ENCODE measurements at regions not wholly inside any gene's neighbourhood (a gene's known extent, or its start where the extent isn't known, plus 50 kb on each side); places are given as distances from the start of the nearest gene placed in this dataset.
A peak's percentile ranks its signal among the peaks of the same experiment; 100 is the strongest.

DNA sequence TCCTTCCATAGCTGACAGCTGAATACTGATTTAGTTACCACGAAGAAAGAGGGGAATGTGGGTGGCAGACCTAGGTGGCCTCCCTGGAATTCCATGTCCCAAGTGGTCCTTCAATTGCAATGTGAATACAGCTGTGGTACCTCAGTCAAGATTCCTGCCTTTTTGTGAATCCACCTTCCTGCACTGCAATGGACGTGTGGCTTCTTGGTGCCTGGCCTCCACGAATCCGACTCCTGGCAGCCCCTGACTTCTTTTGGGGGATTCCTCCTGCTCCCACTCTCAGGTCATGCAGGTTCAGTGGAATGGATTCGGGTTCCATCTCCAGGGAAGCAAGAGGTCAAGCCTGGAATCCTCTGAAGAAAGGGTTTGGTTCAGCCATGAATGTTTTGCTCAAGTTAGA is 117.8 kb downstream of the DACT2 start:
- TF ChIP-seq POLR2A (IDR thresholded peaks at IDR 0.05) = no peak
- TF ChIP-seq, protein P1, sequence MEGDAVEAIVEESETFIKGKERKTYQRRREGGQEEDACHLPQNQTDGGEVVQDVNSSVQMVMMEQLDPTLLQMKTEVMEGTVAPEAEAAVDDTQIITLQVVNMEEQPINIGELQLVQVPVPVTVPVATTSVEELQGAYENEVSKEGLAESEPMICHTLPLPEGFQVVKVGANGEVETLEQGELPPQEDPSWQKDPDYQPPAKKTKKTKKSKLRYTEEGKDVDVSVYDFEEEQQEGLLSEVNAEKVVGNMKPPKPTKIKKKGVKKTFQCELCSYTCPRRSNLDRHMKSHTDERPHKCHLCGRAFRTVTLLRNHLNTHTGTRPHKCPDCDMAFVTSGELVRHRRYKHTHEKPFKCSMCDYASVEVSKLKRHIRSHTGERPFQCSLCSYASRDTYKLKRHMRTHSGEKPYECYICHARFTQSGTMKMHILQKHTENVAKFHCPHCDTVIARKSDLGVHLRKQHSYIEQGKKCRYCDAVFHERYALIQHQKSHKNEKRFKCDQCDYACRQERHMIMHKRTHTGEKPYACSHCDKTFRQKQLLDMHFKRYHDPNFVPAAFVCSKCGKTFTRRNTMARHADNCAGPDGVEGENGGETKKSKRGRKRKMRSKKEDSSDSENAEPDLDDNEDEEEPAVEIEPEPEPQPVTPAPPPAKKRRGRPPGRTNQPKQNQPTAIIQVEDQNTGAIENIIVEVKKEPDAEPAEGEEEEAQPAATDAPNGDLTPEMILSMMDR (IDR thresholded peaks at IDR 0.05) = no peak
- no peak for TF ChIP-seq EP300 (IDR thresholded peaks at IDR 0.05)
- no peak overlapping the region for H3K4me3 ChIP-seq
- H3K27me3 ChIP-seq = no peaks in the 10 kb centered on the region
- H3K4me1 ChIP-seq = no peaks in the 10 kb centered on the region
- 71 to 72% methylated on average over 5 of the region's 5 CpGs for WGBS, 2 donors
- peaks cover 0 to 16% (median 0%) of the 10 kb centered on the region in 4 donors for H3K9me3 ChIP-seq
- H3K27ac ChIP-seq = no peak overlapping the region
- no peak for DNase-seq (ENCODE audit: low spot score in 2 of 2)
- no peaks in the 10 kb centered on the region for H3K36me3 ChIP-seq

DNA sequence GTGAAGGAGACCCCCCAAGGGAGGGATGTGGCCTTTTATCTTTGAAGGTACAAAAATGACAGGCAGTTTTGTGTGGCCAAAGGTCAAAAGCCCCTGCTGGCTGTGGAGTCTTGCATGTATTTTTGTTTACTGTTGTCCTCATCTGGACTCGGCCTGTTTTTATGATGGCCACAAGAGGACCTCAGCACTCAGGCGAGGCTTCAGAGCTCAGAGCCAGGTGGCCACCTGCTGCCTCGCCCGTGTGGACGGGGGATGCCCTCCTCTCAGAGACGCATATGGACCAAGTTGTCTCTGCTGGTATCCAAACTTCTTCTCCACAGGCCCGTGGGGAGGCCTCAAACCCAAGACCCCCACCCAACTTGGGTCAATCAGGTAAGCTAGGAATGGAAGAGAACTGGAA is 118.2 kb downstream of the DACT2 start:
- peaks cover 0 to 16% (median 0%) of the 10 kb centered on the region in 4 donors for H3K9me3 ChIP-seq
- no peak overlapping the region for H3K27ac ChIP-seq
- WGBS, 2 donors = 58 to 69% methylated on average over 7 of the region's 7 CpGs
- no peaks in the 10 kb centered on the region for H3K36me3 ChIP-seq
- TF ChIP-seq, protein P1 (IDR thresholded peaks at IDR 0.05) = peak in 1 of 5 experiments; percentile 5
- TF ChIP-seq EP300 (IDR thresholded peaks at IDR 0.05) = no peak
- DNase-seq (ENCODE audit: low spot score in 2 of 2) = no peak
- peaks cover 0 to 2% (median 0%) of the 10 kb centered on the region in 4 donors for H3K4me1 ChIP-seq
- H3K4me3 ChIP-seq = no peak overlapping the region
- no peaks in the 10 kb centered on the region for H3K27me3 ChIP-seq

DNA sequence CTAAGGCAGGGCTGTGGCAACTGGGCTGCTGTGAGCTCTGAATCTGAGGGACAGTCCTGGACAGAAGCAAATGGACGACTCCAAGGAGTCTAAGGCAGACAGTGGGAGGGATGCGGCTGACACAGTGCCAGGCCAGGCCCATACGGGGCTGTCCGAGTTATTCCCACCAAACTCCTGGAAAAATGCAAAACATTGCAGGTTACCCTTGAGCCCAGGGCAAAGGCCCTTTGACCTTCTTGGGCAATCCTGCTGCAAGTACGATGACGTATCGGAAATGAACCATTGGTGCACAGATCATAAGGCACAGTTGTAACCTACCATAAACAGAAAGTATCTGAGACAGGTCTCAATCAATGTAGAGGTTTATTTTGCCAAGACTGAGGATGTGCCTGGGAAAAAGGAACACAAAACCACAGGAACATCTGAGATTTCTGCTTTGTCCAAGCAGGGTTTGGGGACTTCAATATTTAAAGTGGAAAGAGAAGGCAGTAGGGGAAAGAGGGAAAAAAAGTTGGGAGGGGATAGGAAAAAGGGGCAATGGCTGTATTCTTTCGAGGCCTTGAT is 118.9 kb downstream of the DACT2 start:
- Histone ChIP-seq H3K9me3 (peaks cover 0 to 16% (median 0%) of the 10 kb centered on the region in 4 donors), H3K36me3 (no peaks in the 10 kb centered on the region), H3K27ac (no peak overlapping the region), H3K4me3 (no peak overlapping the region), H3K27me3 (no peaks in the 10 kb centered on the region), H3K4me1 (peaks cover 0 to 5% (median 0%) of the 10 kb centered on the region in 4 donors)
- 81 to 87% methylated on average over 8 of the region's 8 CpGs for WGBS, 2 donors
- TF ChIP-seq, protein P1 (IDR thresholded peaks at IDR 0.05) = no peak
- TF ChIP-seq EP300 (IDR thresholded peaks at IDR 0.05) (no peak), POLR2A (IDR thresholded peaks at IDR 0.05) (no peak)
- DNase-seq (ENCODE audit: low spot score in 2 of 2) = peak in 1 of 2 donors; percentile 5

DNA sequence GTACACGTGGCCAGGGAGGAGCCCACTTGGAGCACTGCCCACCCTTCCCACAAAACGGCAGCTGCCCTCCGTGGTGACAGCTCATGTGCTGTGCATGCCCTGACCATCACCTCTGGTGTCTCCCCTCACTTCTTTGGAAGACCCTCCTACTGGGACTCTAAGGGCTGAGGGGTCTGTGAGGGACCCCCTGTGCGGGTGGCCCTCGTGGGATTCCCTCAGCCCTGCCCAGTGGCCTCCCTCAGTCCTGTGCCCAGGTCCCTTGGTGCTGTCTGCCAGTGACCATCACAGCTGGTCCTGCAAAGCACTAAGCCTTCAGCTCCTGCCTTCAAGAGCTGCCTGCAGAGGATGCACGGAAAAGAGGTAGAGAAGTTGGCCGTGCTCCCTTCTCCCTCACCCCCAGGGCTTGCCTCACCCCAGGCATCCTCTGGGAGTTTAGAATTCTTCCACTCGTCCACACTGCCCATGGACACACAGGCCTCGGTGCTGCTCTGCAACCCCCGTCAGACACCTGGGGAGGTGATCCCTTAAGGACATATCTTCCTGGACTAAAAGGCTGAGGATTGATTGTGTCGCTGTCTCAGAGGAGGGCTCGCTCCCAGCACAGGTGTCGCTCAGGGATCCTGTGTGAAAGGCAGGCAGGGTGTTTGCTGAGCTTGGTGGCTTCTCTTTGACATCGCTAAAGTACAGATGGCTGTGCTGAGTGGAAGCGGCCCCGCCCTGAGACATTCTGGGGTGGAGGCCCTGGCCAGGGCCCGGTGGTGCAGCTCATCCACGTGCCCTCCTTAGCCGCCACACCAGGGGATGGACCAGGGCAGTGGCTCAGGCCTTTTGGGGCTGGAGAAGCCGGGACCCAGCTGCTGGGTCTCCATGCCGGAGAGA is 119.5 kb upstream of the FRMD1 start:
- Histone ChIP-seq H3K27me3 (no peaks in the 10 kb centered on the region), H3K36me3 (no peaks in the 10 kb centered on the region), H3K9me3 (no peaks in the 10 kb centered on the region), H3K4me1 (peaks cover 0 to 5% (median 0%) of the 10 kb centered on the region in 4 donors), H3K4me3 (no peak overlapping the region), H3K27ac (no peak overlapping the region)
- TF ChIP-seq, protein P1 (IDR thresholded peaks at IDR 0.05) = no peak
- TF ChIP-seq EP300 (IDR thresholded peaks at IDR 0.05) = no peak
- TF ChIP-seq POLR2A (IDR thresholded peaks at IDR 0.05) = no peak
- DNase-seq (ENCODE audit: low spot score in 2 of 2) = no peak
- WGBS, 2 donors = 73 to 84% methylated on average over 16 to 18 of the region's 21 CpGs
